Dermis microvascular lymphatic vessel endothelial cell (primary cell): ENCODE measurements at regions not wholly inside any gene's neighbourhood (a gene's known extent, or its start where the extent isn't known, plus 50 kb on each side); places are given as distances from the start of the nearest gene placed in this dataset.

ENCODE experiments used
- DNase-seq, 2 donors: peaks; one replicate each; pipeline versions ENCODE4 v3.0.0 to v3.0.0-alpha.2; 2010; ENCODE audit warnings: low read depth in 2 of 2

- no peak for DNase-seq
Measured at GRCh38 chr3:118729546-118729945, 305.1 kb downstream of the IGSF11 start.

GRCh38 chr3:118734664-118735063 is 300.0 kb downstream of the IGSF11 start:
- no peak for DNase-seq

DNA sequence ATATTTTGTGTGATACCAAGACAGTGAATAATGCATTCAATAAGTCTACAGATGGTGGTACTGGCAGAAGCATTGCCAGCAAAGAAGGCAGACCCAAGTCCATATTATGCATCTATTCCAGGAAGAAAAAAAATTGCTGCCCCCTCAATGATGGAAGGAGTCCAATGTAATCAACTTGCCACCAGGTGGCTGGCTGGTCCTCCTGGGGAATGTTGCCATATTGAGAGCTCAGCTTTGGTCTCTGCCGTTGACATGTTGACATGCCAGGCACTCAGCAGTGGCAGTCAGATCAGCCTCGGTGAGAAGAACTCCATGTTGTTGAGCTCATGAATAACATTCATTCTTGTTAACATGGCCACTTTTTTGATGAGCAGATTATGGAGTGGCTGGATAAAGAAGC is 298.5 kb downstream of the IGSF11 start:
- DNase-seq = no peak

DNA sequence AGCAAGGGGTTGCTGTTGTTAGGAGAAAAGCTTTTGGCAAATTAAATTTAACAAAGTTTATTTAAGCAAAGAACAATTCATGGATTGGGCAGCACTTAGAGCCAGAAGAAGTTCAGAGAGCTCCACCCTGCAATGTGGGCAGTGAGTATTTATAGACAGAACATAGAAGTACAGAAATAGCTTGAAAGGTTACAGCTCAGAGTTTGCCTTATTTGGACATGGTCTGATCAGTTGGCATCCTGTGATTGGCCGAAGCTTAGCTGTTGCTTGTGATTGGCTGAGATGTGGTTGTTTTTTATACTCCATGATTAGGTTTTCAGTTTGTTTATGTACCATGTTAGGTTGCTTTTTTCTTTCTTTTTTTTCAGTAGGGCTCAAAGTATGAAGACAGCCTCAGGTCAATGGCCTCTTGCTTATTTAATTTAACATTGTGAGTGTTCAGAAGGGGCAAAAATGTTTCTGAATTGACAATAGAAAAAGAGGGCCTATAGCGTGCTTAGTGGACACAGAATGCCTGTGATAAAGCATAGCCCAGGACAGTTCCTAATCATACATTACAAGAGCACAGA is 293.8 kb downstream of the IGSF11 start:
- no peak for DNase-seq

- no peak for DNase-seq
Measured at GRCh38 chr3:118742760-118743159, 291.9 kb downstream of the IGSF11 start.

GRCh38 chr3:118744186-118744585 is 290.5 kb downstream of the IGSF11 start:
- DNase-seq = no peak

- DNase-seq = no peak
Measured at GRCh38 chr3:118754406-118755252, 280.0 kb downstream of the IGSF11 start.

- DNase-seq = no peak
Measured at GRCh38 chr3:118755253-118755801, 279.3 kb downstream of the IGSF11 start.

DNA sequence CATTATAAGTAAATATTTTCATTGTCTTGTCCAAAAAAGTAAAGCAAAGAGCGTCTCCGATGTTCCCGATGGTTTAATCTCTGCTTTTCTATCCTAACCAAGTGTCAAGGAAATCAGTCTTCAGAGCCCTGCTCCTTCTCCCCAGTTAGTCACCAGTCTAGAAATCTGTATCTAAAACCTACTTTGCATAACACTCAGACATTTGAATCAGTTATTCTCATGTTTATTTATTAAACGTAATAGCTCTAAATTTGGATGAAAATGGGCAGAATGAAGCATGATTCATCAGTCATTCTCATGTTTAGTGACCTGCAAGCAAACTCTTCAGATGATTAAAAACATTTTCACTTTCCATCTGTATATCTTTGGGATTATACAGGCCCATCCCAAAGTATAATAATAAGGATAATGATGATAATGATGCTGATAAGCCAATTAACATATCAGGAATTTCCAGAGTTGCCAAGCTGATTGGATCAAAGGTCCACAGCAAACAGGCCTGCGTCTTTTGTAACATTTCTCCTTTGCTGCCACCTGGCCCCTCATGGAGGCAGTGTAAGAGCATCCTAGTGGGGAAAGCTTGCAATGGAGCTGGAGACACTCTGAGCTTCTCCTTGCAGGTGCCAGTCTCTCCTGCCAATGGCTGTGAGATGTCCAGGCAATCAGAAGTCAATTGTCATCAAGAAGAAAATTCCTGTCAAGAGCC is 273.9 kb downstream of the IGSF11 start:
- DNase-seq = no peak

- DNase-seq = no peak
Measured at GRCh38 chr3:118761291-118761606, 273.4 kb downstream of the IGSF11 start.

- DNase-seq = no peak
Measured at GRCh38 chr3:118765636-118766305, 268.9 kb downstream of the IGSF11 start.

GRCh38 chr3:118766306-118766669 is 268.4 kb downstream of the IGSF11 start:
- DNase-seq = no peak

DNA sequence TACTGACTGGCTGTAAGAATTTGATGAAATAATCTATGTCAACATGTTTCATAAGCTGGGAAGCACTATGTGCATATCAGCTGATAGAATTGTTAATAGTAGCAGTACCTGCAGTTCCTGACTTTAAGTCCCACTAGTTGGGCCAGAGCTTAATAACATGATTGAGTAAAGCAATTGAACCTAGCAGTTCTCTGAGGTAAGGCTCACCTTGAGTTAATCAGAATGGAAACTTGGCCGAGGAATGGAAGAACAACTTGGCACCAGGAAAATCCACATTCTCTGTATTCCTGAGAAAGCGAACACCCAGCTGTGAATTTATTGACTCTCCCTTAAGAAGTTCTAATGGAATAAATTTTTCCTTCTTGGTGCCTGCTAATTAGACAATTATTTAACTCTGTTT is 262.6 kb downstream of the IGSF11 start:
- DNase-seq = no peak

- no peak for DNase-seq
Measured at GRCh38 chr3:118772547-118773011, 262.1 kb downstream of the IGSF11 start.

GRCh38 chr3:118775021-118775420 is 259.6 kb downstream of the IGSF11 start:
- no peak for DNase-seq

DNA sequence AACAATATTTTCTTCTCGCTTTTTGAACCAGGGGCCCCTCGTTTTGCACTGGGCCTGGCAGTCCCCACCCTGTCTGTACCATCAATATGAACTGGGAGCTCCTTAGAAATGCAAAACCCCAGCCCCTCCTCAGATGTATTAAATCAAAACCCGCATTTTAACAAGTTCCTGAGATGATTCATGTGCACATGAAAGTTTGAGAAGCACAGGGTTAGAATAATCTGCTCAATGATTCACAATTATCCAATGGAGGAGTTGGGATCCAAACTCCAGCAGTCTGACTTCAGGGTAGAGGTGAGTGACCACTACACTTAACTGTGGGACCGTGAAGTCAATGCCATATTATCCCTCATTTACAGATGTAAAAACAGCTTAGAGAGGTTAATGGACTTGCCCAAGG is 256.4 kb downstream of the IGSF11 start:
- DNase-seq = no peak

DNA sequence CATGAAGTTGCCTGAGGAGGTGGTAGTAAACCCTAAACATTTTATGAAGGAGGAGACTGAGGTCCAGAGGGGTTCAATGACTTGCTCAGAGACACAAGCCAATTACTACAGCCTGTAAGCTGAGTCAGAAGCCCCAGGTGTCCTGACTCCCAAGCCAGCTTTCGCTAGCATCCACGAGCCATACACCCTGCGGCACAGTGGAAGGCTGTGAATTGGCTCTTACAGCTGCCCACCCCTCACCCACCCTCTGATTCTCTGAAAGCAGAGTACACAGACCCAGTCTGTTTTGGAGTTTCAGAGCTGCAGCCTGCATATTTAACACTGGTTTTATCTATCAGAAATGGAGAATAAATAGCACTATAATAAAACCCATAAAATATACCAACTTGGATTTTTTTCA is 253.4 kb downstream of the IGSF11 start:
- no peak for DNase-seq

DNA sequence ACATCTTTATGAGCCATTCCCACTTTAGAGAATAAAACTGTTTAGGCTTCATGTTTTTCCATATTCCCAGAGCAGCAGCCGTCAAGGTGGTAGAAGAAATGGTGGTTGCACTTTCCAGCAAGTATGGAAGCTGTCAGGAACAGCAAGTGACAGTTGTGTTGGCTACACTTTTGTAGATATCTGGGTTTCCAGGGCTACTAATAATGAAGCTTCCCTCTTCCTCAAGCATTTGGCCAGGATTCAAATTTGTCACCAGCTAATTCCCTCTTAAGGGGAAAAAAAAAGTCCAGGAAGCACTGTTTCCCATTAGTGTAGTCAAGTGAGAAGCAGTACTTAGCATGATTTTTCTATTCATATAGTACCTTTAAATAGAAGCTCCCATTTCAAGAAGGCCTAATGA is 252.8 kb downstream of the IGSF11 start:
- DNase-seq = no peak

- no peak for DNase-seq
Measured at GRCh38 chr3:118782755-118783202, 251.9 kb downstream of the IGSF11 start.

DNA sequence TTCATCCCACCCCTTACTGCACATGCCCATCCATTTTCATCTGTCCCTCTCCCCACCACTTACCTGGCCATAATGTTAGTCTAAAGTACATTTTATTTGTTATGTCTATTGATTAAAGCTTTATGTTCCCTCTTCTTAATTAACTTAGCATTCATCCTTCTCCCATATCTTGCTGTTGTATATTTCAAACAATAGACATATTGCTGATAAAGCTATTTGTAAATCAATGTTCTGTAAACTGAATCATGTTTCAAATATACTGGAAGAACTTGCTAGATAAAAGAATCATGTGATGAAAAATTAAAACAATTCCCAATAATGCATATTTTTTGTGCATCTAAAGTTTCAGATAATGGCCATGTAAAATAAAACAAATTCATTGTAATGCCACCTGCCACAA is 249.2 kb downstream of the IGSF11 start:
- no peak for DNase-seq

DNA sequence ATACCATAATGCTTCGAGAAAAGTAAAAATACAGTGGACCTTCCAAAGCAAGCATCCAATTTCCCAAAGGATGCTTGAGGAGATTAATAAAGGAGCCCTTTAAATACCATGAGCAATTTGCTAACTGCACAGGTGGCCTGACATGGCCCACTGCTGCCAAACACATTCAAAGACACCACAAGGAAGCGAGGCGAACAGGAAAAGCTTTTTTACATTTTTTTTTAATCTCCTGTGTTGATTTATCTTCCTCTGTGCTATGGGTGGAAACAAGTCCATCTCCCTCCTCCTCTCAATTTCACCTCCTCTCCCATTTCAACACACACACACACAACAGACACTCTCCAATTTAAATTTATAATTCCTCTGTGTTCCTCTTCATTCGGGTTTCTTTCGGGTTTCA is 243.4 kb downstream of the IGSF11 start:
- DNase-seq = no peak

- DNase-seq = no peak
Measured at GRCh38 chr3:118792191-118792590, 242.5 kb downstream of the IGSF11 start.
